HG02610 (cell line): ENCODE measurements at regions not wholly inside any gene's neighbourhood (a gene's known extent, or its start where the extent isn't known, plus 50 kb on each side); places are given as distances from the start of the nearest gene placed in this dataset.

Source experiments
- ATAC-seq: cut with Tn5 transposase; IDR thresholded peaks from one replicate; pipeline ENCODE4 v1.9.1; 2021; ENCODE audit warnings: mild to moderate bottlenecking, moderate library complexity; ENCODE audit not compliant: unreplicated experiment

DNA sequence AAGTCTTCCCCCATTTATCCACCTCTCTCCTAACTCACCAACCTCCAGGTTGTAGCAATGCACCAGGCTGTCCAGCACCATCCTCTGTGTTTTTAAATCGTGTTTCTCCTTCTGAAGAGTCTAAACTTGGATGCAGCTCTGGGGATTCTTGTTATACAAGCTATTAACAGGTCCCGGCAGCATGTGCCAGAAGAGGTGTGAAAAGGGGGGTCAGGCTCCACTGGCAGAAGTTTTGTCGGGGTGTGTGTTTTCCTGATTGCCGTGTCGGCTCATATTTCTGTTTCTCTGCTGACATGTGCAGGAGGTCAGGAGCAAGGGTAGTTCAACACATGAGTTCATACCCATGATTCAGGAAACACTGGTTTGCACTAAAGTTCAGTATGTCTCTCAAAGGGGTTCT, 658.6 kb upstream of the CAMK1G start:
- ATAC-seq, result no peak

GRCh38 chr1:208928349-208929010, 655.0 kb upstream of the CAMK1G start:
- ATAC-seq, result no peak

DNA sequence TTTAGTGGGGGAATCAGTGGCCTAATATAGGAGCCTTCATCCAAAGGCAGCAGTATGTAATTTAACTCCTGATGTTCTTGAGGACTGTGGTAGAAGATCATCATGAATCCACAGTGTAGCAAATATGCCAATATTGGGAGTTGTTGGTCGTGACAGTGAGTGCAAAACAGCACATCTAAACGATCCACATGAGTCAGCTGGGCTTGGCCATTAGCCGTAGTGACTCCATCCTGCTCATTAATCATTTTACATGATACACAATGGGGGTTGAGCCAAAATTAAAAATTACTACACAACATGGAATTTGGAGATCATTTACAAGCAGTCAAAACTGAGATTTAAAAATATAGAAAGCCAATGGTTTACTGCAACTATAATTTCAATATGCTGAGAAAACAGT, 653.9 kb upstream of the CAMK1G start:
- no peak for ATAC-seq

DNA sequence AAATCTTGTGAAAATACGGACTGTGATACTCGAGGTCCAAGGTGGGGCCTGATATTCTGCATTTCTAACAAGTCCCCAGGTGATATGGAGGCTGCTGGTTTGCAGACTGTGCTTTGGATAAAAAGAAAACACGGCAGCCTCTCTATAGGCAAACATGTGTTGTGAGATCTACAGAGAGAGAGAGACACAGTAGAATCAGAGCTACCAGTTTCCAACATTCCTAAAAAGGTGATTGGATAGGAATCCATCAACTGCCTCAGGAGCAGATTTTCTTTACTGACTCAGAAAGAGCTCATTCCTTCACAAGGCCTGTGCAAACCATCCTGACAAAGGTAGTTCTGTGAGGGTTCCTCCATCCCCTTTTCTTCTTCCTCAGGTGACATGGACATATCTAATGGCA, 651.6 kb upstream of the CAMK1G start:
- no peak for ATAC-seq

GRCh38 chr1:208933984-208934525, 649.5 kb upstream of the CAMK1G start:
- ATAC-seq, result no peak

GRCh38 chr1:208934933-208935332, 648.6 kb upstream of the CAMK1G start:
- no peak for ATAC-seq

DNA sequence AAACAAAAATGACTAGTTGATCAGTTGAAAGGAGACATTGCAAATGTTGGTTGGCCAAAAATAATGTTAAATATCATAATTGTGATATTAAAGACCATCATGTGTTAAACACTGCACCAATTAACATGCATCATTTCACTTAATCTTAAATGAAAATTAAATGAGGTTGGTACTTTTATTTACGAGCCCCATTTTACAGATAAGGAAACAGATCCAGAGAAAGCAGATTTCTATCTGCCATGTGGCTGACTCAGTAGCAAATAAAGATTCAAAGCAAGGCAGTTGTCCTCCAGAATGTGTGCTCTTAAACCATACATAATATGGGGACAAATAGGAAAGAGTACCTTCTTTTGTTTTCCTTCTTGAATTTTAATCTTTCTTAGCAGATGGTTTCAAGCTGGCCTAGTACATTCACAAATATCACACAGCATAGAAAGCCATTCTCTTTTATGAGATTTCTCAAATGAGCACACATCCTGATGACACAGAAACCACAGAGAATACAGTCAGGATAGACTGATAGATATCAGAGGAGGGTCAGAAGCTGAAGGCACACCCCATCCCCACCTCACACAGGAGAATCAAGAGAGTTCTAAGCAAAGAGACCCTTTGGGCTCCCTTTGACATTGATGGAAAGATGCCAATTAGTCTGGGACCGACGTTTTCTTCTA, 647.9 kb upstream of the CAMK1G start:
- no peak for ATAC-seq

DNA sequence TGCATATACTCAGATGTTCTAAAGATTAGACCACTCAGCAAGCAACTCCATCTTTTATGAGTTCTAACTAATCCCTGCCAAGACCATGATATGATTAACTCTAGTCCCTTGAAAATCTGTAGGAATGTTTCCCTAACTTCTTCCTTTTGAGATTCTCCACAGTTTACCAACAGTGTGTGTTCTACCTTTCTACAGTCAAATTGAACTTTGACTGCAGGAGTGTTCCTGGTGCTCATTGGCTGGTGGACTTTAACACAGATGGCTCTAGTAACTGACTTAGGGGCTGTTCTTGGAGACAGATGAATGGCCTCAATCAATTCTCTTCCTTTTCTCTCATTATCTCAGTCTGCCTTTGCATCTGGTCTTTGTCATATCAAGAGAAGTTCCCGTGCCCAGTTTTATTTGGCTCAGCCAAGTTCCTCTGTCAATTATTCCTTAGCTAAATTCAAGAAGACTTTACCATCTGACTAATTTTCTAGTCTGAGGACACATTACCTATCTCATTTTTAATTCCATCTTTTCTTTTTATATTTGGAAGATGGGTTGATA, 643.9 kb upstream of the CAMK1G start:
- no peak for ATAC-seq

DNA sequence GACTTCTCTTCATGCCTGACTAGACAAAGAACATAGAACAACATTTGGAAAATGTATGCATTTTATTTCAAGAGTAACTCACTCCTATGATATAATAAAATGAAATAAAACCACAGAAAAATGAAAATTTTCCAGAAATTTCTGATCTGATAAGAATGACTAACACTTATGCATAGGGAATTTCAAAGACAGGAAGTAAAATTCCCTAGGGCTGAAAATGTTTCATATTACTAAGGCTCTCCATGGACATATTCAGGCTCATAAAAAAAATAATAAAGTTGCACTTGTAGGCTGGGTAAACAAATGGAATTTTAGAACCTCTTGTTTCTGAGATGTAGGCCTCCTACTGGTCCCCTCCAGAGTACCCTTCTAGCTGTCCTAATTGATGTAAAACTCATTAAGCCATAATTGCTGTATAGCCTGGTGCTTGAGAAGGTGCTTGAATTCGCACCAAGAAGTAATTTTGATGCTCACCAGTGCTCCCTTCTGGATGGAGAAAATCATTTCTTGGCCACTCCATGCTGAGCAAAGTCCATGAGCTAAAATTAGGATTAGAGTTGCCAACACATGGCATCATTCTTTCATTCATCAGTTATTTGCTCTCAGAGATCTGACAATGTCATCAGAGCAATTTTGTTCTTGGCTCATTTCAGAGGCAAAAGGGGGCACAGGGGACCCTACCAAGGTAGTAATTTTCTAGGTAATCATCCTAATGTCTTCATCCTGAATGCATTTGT, 641.0 kb upstream of the CAMK1G start:
- no peak for ATAC-seq

DNA sequence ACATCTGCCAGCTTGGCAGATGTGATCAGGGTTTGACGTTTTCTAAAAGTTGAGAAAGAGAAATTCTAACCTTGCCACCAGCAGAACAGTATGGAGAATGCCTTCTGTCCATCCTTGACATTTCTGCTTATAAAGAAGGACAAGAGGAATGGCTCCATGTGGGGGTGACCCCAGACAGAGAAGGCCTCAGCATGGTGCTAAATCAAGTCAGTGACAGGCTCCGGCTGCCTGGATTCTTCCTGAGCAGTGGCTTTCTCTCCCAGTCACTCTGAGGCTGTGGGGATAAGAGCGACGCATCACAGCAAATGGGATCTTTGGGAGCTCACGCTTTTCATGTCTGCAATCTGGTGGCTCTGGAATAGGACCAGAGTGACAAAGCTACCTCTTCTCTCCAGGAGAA, 640.2 kb upstream of the CAMK1G start:
- no peak for ATAC-seq

- no peak for ATAC-seq
These were observed 638.5 kb upstream of the CAMK1G start for GRCh38 chr1:208944981-208945451.

DNA sequence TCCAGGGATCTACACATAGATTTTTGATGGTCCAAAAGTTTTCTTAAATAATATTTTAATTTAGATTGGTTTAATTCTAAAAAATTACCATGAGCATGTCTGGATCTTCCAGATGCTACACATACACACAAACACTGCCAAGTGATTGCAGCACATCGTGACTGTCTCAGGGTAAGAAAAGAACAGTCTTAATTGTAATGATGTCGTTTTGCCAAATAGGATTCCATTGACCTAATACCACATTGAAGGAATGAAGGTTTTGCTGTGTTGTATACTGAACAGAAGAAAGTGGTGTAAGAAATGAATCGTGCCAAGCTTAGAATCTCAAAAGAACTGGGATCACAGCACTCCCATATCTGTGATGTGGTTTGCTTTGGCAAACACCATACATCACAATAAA, 633.3 kb upstream of the CAMK1G start:
- no peak for ATAC-seq

DNA sequence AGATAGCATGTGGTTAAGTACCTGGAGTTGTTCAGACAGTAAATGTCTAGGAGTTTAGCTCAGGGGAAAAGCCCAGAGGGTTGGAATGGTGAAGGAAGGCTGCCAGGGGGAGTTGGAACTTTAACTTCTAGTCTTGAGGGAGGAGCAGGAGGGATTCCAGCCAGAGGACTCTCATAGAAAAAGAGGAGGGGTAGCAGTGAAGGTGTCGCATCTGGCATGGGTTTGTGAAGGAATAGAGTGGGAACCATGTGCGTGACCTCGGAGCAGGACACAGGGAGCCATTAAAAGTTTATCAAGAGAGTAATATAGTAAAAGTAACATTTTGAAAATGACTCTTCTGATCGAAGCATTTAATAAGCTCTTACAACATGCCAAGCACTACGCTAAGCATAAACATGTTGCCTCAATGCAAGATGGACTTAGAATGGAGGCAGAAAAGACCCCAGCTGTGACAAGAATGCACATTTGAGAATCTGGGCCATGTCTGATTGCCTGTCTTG, 632.4 kb upstream of the CAMK1G start:
- no peak for ATAC-seq

- no peak for ATAC-seq
These were observed 631.6 kb upstream of the CAMK1G start for GRCh38 chr1:208951908-208952307.

DNA sequence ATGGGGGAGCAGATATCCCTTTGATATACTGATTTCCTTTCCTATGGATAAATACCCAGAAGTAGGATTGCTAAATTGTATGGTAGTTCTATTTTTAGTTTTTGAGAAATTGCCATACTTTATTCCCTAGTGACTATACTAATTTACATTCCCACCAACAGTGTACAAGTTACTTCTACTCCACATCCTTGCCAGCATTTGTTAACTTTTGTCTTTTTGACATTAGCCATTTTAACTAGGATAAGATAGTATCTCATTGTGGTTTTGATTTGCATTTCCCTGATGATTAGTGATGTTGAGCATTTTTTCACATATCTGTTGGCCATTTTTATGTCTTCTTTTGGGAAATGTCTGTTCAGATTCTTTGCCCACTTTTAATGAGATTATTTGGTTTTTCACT, 620.6 kb upstream of the CAMK1G start:
- no peak for ATAC-seq

DNA sequence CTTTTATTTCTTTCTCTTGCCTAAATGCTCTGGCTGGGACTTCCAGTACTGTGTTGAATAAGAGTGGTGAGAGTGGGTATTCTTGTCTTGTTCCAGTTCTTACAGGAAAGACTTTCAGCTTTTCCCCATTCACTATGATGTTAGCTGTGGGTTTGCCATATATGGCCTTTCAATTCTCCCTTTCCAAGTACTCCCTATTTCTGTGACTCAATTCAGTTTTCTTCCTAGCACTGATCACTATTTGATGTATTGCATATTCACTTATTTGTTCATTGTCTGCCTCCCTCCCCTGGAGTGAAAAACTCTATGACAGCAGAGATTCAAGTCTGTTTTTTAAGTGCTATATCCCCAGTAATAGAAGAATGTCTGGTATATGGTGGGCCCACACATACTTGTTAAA, 618.2 kb upstream of the CAMK1G start:
- ATAC-seq, result no peak

GRCh38 chr1:208967334-208967733, 616.2 kb upstream of the CAMK1G start:
- ATAC-seq, result no peak

DNA sequence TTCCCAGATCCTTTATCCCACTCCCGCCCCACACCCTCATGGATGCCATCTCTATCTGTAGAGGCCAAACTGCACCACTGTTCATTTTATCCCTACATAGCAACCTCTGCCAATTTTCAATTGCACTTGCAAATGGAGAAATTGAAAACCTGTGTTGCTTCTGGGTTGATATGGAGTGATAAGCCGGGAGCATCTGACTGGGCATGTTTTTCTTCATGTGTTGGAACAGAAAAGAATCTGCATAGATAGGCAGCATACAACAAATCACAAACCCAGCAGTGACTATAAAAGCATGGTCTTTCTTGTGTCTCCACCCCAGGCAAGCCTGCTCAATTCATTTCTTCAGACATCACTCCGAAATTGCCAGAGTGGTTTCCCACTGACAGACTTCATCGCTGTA, 608.8 kb upstream of the CAMK1G start:
- no peak for ATAC-seq

DNA sequence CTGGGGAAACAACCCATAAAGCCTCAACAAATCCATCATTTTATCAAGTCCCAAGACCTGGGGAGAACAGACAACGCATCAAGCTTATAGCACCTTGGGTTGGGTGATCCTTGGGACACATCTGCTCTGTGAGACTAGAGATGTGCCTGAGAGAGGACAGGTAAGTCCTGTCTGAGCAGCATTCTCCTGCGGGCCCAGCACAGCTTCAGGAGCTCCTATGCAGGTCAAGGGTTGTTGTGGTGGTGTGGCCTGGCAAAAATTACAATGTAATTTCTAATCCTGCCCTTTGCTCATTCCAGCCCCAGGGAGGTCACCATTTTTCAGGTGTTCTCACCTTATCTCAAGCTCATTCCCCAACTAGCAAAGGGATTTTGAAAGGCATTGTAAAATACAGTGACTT, 608.1 kb upstream of the CAMK1G start:
- ATAC-seq, result no peak

DNA sequence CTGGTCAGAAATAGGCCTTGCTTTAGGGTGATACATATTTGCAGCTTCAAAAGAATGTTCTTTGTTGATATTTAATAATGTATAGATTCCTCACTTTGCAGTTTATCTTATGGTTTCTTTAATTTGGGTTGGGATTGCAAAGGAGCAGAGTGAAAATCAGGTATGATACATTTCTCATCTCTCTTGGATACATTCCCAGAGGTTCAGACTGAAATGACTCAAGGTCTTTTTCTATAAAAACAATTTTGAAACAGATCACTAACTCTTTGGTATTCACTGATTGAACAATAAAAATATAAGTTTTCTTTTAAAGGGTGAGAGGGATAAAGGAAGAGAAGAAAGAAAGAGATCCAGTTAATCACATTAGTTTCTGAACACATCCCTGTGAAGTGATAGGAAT, 606.5 kb upstream of the CAMK1G start:
- no peak for ATAC-seq

DNA sequence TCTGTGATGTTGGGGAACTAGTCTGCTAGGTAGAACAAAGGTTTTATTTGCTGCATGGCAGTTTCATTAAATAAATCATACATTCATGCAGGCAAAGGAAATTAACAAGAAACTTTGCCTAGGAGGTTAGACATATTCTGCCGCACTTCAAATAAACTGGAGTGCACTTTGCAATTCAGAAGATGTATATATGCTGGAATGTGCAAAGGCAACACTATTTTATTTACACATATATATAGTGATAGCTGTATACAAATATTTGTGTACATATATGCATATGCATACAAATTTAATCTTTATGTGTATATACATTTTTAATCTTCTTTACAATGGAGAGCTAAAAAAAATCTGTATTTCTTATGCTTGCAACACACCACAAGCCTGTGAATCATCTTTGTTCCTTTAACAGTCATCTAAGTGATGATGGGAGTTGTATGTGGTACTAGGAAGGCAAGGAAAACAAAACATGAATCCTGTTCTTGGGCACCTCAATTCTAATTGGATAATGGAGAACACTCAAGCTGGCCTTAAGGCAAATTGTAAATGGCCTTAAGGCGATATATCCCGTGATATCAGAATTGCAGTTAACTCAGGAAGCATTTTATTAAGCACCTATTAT, 605.8 kb upstream of the CAMK1G start:
- no peak for ATAC-seq
